ENCODE measurements at regions not wholly inside any gene's neighbourhood (a gene's known extent, or its start where the extent isn't known, plus 50 kb on each side); places are given as distances from the start of the nearest gene placed in this dataset.

GRCh38 chr5:117255211-117256027 is 680.8 kb upstream of the SEMA6A start:
- Histone ChIP-seq H3K27me3 (ENCODE audit: control insufficient read depth, insufficient read depth, low read length) (no peaks in the 10 kb centered on the region), H3K4me3 (ENCODE audit: low read depth, low read length) (no peak overlapping the region), H3K9ac (ENCODE audit: low read depth, low read length) (no peak overlapping the region), H3K36me3 (ENCODE audit: control insufficient read depth, insufficient read depth, low read length) (no peaks in the 10 kb centered on the region), H3K9me3 (ENCODE audit: control insufficient read depth, insufficient read depth, low read length) (no peaks in the 10 kb centered on the region), H3K27ac (ENCODE audit: low read depth, low read length) (no peak overlapping the region), H3K4me1 (ENCODE audit: control insufficient read depth, insufficient read depth, low read length) (0 out of 2 replicates have a peak, but pooled peaks cover 3% of the 10 kb centered on the region)

GRCh38 chr5:117252566-117252965 is 677.9 kb upstream of the SEMA6A start:
- Histone ChIP-seq H3K4me3 (ENCODE audit: low read depth, low read length) (no peak overlapping the region), H3K27ac (ENCODE audit: low read depth, low read length) (no peak overlapping the region), H3K9ac (ENCODE audit: low read depth, low read length) (no peak overlapping the region), H3K27me3 (ENCODE audit: control insufficient read depth, insufficient read depth, low read length) (no peaks in the 10 kb centered on the region), H3K4me1 (ENCODE audit: control insufficient read depth, insufficient read depth, low read length) (0 out of 2 replicates have a peak, but pooled peaks cover 3% of the 10 kb centered on the region), H3K36me3 (ENCODE audit: control insufficient read depth, insufficient read depth, low read length) (no peaks in the 10 kb centered on the region), H3K9me3 (ENCODE audit: control insufficient read depth, insufficient read depth, low read length) (no peaks in the 10 kb centered on the region)

- no peaks in the 10 kb centered on the region for H3K9me3 ChIP-seq (ENCODE audit: control insufficient read depth, insufficient read depth, low read length)
- H3K36me3 ChIP-seq (ENCODE audit: control insufficient read depth, insufficient read depth, low read length) = no peaks in the 10 kb centered on the region
- H3K4me3 ChIP-seq (ENCODE audit: low read depth, low read length) = no peak overlapping the region
- H3K4me1 ChIP-seq (ENCODE audit: control insufficient read depth, insufficient read depth, low read length) = 0 out of 2 replicates have a peak, but pooled peaks cover 3% of the 10 kb centered on the region
- H3K27ac ChIP-seq (ENCODE audit: low read depth, low read length) = no peak overlapping the region
- no peak overlapping the region for H3K9ac ChIP-seq (ENCODE audit: low read depth, low read length)
- H3K27me3 ChIP-seq (ENCODE audit: control insufficient read depth, insufficient read depth, low read length) = no peaks in the 10 kb centered on the region
Observed at GRCh38 chr5:117249086-117249815, 674.6 kb upstream of the SEMA6A start.

- no peaks in the 10 kb centered on the region for H3K4me1 ChIP-seq (ENCODE audit: control insufficient read depth, insufficient read depth, low read length)
- H3K4me3 ChIP-seq (ENCODE audit: low read depth, low read length) = no peak overlapping the region
- no peak overlapping the region for H3K27ac ChIP-seq (ENCODE audit: low read depth, low read length)
- no peak overlapping the region for H3K9ac ChIP-seq (ENCODE audit: low read depth, low read length)
- no peaks in the 10 kb centered on the region for H3K36me3 ChIP-seq (ENCODE audit: control insufficient read depth, insufficient read depth, low read length)
- peaks cover 4% of the 10 kb centered on the region; the same call in 1 of the 2 replicates for H3K9me3 ChIP-seq (ENCODE audit: control insufficient read depth, insufficient read depth, low read length)
- H3K27me3 ChIP-seq (ENCODE audit: control insufficient read depth, insufficient read depth, low read length) = no peaks in the 10 kb centered on the region
Observed at GRCh38 chr5:117246424-117246823, 671.8 kb upstream of the SEMA6A start.

GRCh38 chr5:117245130-117245529 is 670.5 kb upstream of the SEMA6A start:
- Histone ChIP-seq H3K27me3 (ENCODE audit: control insufficient read depth, insufficient read depth, low read length) (no peaks in the 10 kb centered on the region), H3K4me1 (ENCODE audit: control insufficient read depth, insufficient read depth, low read length) (no peaks in the 10 kb centered on the region), H3K36me3 (ENCODE audit: control insufficient read depth, insufficient read depth, low read length) (no peaks in the 10 kb centered on the region), H3K9ac (ENCODE audit: low read depth, low read length) (no peak overlapping the region), H3K27ac (ENCODE audit: low read depth, low read length) (no peak overlapping the region), H3K9me3 (ENCODE audit: control insufficient read depth, insufficient read depth, low read length) (peaks cover 12% of the 10 kb centered on the region; the same call in 1 of the 2 replicates), H3K4me3 (ENCODE audit: low read depth, low read length) (no peak overlapping the region)

- Histone ChIP-seq H3K9ac (ENCODE audit: low read depth, low read length) (no peak overlapping the region), H3K36me3 (ENCODE audit: control insufficient read depth, insufficient read depth, low read length) (no peaks in the 10 kb centered on the region), H3K9me3 (ENCODE audit: control insufficient read depth, insufficient read depth, low read length) (peaks cover 12% of the 10 kb centered on the region; the same call in 1 of the 2 replicates), H3K4me1 (ENCODE audit: control insufficient read depth, insufficient read depth, low read length) (no peaks in the 10 kb centered on the region), H3K27me3 (ENCODE audit: control insufficient read depth, insufficient read depth, low read length) (no peaks in the 10 kb centered on the region), H3K4me3 (ENCODE audit: low read depth, low read length) (no peak overlapping the region), H3K27ac (ENCODE audit: low read depth, low read length) (no peak overlapping the region)
Observed at GRCh38 chr5:117242028-117242427, 667.4 kb upstream of the SEMA6A start.

GRCh38 chr5:117236941-117237340 is 662.3 kb upstream of the SEMA6A start:
- H3K36me3 ChIP-seq (ENCODE audit: control insufficient read depth, insufficient read depth, low read length) = no peaks in the 10 kb centered on the region
- H3K4me1 ChIP-seq (ENCODE audit: control insufficient read depth, insufficient read depth, low read length) = no peaks in the 10 kb centered on the region
- H3K4me3 ChIP-seq (ENCODE audit: low read depth, low read length) = no peak overlapping the region
- no peak overlapping the region for H3K9ac ChIP-seq (ENCODE audit: low read depth, low read length)
- H3K27ac ChIP-seq (ENCODE audit: low read depth, low read length) = no peak overlapping the region
- no peaks in the 10 kb centered on the region for H3K27me3 ChIP-seq (ENCODE audit: control insufficient read depth, insufficient read depth, low read length)
- H3K9me3 ChIP-seq (ENCODE audit: control insufficient read depth, insufficient read depth, low read length) = peaks cover 12% of the 10 kb centered on the region; the same call in 1 of the 2 replicates

GRCh38 chr5:117235786-117236185 is 661.2 kb upstream of the SEMA6A start:
- Histone ChIP-seq H3K36me3 (ENCODE audit: control insufficient read depth, insufficient read depth, low read length) (no peaks in the 10 kb centered on the region), H3K9ac (ENCODE audit: low read depth, low read length) (no peak overlapping the region), H3K27me3 (ENCODE audit: control insufficient read depth, insufficient read depth, low read length) (no peaks in the 10 kb centered on the region), H3K4me1 (ENCODE audit: control insufficient read depth, insufficient read depth, low read length) (no peaks in the 10 kb centered on the region), H3K27ac (ENCODE audit: low read depth, low read length) (no peak overlapping the region), H3K9me3 (ENCODE audit: control insufficient read depth, insufficient read depth, low read length) (peaks cover 2% of the 10 kb centered on the region; the same call in 1 of the 2 replicates), H3K4me3 (ENCODE audit: low read depth, low read length) (no peak overlapping the region)

- Histone ChIP-seq H3K36me3 (ENCODE audit: control insufficient read depth, insufficient read depth, low read length) (no peaks in the 10 kb centered on the region), H3K27me3 (ENCODE audit: control insufficient read depth, insufficient read depth, low read length) (no peaks in the 10 kb centered on the region), H3K9me3 (ENCODE audit: control insufficient read depth, insufficient read depth, low read length) (no peaks in the 10 kb centered on the region), H3K4me1 (ENCODE audit: control insufficient read depth, insufficient read depth, low read length) (no peaks in the 10 kb centered on the region), H3K4me3 (ENCODE audit: low read depth, low read length) (no peak overlapping the region), H3K27ac (ENCODE audit: low read depth, low read length) (no peak overlapping the region), H3K9ac (ENCODE audit: low read depth, low read length) (no peak overlapping the region)
Observed at GRCh38 chr5:117230375-117230774, 655.8 kb upstream of the SEMA6A start.

- Histone ChIP-seq H3K9ac (ENCODE audit: low read depth, low read length) (no peak overlapping the region), H3K4me1 (ENCODE audit: control insufficient read depth, insufficient read depth, low read length) (peaks cover 6% of the 10 kb centered on the region; the same call in 1 of the 2 replicates), H3K4me3 (ENCODE audit: low read depth, low read length) (no peak overlapping the region), H3K9me3 (ENCODE audit: control insufficient read depth, insufficient read depth, low read length) (no peaks in the 10 kb centered on the region), H3K27me3 (ENCODE audit: control insufficient read depth, insufficient read depth, low read length) (no peaks in the 10 kb centered on the region), H3K36me3 (ENCODE audit: control insufficient read depth, insufficient read depth, low read length) (no peaks in the 10 kb centered on the region), H3K27ac (ENCODE audit: low read depth, low read length) (no peak overlapping the region)
Observed at GRCh38 chr5:117220730-117221129, 646.1 kb upstream of the SEMA6A start.

GRCh38 chr5:117218789-117219188 is 644.2 kb upstream of the SEMA6A start:
- Histone ChIP-seq H3K4me1 (ENCODE audit: control insufficient read depth, insufficient read depth, low read length) (peaks cover 6% of the 10 kb centered on the region; the same call in 1 of the 2 replicates), H3K4me3 (ENCODE audit: low read depth, low read length) (no peak overlapping the region), H3K27ac (ENCODE audit: low read depth, low read length) (no peak overlapping the region), H3K9ac (ENCODE audit: low read depth, low read length) (no peak overlapping the region), H3K36me3 (ENCODE audit: control insufficient read depth, insufficient read depth, low read length) (no peaks in the 10 kb centered on the region), H3K27me3 (ENCODE audit: control insufficient read depth, insufficient read depth, low read length) (no peaks in the 10 kb centered on the region), H3K9me3 (ENCODE audit: control insufficient read depth, insufficient read depth, low read length) (no peaks in the 10 kb centered on the region)
